PFSK-1 (cell line): ENCODE measurements at regions not wholly inside any gene's neighbourhood (a gene's known extent, or its start where the extent isn't known, plus 50 kb on each side); places are given as distances from the start of the nearest gene placed in this dataset.

Experiments
- FOXP2 ChIP-seq: optimal IDR thresholded peaks from 2 replicates; pipeline ENCODE3; 2011; ENCODE audit warnings: borderline replicate concordance, control low read depth, inconsistent platforms; ENCODE audit not compliant: insufficient read depth; ENCODE audit errors: extremely low read length, extremely low read depth
- POLR2AphosphoS5 ChIP-seq: IDR thresholded peaks from 2 replicates; pipeline ENCODE4 v1.6.1; 2012; ENCODE audit warnings: low read depth, mild to moderate bottlenecking, control low read depth, low read length, moderate library complexity
- REST ChIP-seq, 2 experiments: IDR thresholded peaks; 2 replicates each; pipeline versions ENCODE4 v1.6.1 to v1.8.0; 2011 to 2012; ENCODE audit warnings: low read depth in 2 of 2, low read length in 2 of 2, control low read depth in 1 of 2, inconsistent platforms in 1 of 2, mild to moderate bottlenecking in 1 of 2, moderate library complexity in 1 of 2; ENCODE audit not compliant: insufficient read depth in 1 of 2
- SIN3A ChIP-seq: IDR thresholded peaks from 2 replicates; pipeline ENCODE4 v1.6.1; 2012; ENCODE audit warnings: mild to moderate bottlenecking, low read length, moderate library complexity, borderline replicate concordance; ENCODE audit not compliant: insufficient read depth
- TAF1 ChIP-seq: IDR thresholded peaks from 2 replicates; pipeline ENCODE4 v1.6.1; 2012; ENCODE audit warnings: low read length, control low read depth, borderline replicate concordance; ENCODE audit not compliant: insufficient read depth

DNA sequence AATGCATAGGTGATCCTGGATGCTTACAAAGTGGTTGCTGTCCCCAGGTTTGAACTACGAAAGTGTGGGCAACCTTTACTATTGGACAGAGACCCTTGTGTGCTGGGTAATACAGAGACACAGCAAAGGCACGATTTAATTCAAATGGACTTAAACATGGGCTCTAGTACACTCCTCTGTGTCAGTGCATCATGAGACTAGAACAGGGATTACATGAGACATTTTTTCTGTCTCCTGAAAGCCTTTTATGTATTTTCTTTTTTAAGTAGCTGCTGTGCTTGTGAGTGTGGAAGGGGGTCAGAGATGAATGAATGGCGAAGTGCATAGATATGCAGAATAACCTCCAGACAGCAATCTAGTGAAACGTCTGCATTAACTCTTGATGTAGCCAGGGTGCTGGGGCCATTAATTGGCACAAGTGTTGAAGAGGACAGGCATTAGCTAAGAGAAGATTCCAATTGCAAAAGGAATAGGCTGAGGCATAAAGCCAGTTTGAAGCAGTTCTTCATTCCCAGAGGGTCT, 218.4 kb downstream of the STIM2 start:
- no peak for TF ChIP-seq POLR2AphosphoS5
- TF ChIP-seq SIN3A, result no peak
- no peak for TF ChIP-seq TAF1
- no peak for TF ChIP-seq REST (IDR thresholded peaks at IDR 0.05; ENCODE audit: insufficient read depth in 1 of 2, low read depth in 2 of 2, low read length in 2 of 2)
- no peak for TF ChIP-seq FOXP2

GRCh38 chr4:27081675-27082586, 221.3 kb downstream of the STIM2 start:
- no peak for TF ChIP-seq REST (IDR thresholded peaks at IDR 0.05; ENCODE audit: insufficient read depth in 1 of 2, low read depth in 2 of 2, low read length in 2 of 2)

DNA sequence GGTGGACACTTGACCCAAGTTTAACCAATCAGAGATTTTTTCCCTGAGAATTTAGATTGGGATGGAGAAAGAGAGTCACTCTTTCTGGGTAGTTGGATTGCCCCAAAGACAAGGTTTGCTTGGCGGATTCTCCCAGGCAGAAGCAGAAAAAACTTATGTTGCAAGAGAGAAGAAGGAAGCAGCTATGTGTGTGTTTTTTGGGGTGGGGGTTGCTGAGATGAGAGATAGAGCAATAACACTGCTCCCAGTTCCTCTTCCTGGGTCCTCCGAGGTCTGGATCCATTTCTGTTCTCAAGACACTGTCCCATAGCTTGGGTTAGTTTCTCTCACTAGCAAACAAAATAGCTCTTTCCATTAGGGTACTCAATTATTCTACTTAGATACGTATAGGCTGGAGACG, 222.1 kb downstream of the STIM2 start:
- TF ChIP-seq REST (IDR thresholded peaks at IDR 0.05; ENCODE audit: insufficient read depth in 1 of 2, low read depth in 2 of 2, low read length in 2 of 2), result no peak
- no peak for TF ChIP-seq SIN3A
- no peak for TF ChIP-seq FOXP2
- TF ChIP-seq TAF1, result no peak
- no peak for TF ChIP-seq POLR2AphosphoS5

- TF ChIP-seq POLR2AphosphoS5 (no peak), FOXP2 (no peak), SIN3A (no peak)
These were observed 224.2 kb downstream of the STIM2 start for GRCh38 chr4:27084685-27085361.

GRCh38 chr4:27085396-27085795, 224.8 kb downstream of the STIM2 start:
- TF ChIP-seq POLR2AphosphoS5 (no peak), REST (IDR thresholded peaks at IDR 0.05; ENCODE audit: insufficient read depth in 1 of 2, low read depth in 2 of 2, low read length in 2 of 2) (no peak), FOXP2 (no peak), SIN3A (no peak), TAF1 (no peak)
